PFSK-1 (cell line): ENCODE measurements at regions not wholly inside any gene's neighbourhood (a gene's known extent, or its start where the extent isn't known, plus 50 kb on each side); places are given as distances from the start of the nearest gene placed in this dataset.

ENCODE experiments used
- FOXP2 ChIP-seq: optimal IDR thresholded peaks from 2 replicates; pipeline ENCODE3; 2011; ENCODE audit warnings: borderline replicate concordance, control low read depth, inconsistent platforms; ENCODE audit not compliant: insufficient read depth; ENCODE audit errors: extremely low read length, extremely low read depth
- POLR2AphosphoS5 ChIP-seq: IDR thresholded peaks from 2 replicates; pipeline ENCODE4 v1.6.1; 2012; ENCODE audit warnings: low read depth, mild to moderate bottlenecking, control low read depth, low read length, moderate library complexity
- REST ChIP-seq, 2 experiments: IDR thresholded peaks; 2 replicates each; pipeline versions ENCODE4 v1.6.1 to v1.8.0; 2011 to 2012; ENCODE audit warnings: low read depth in 2 of 2, low read length in 2 of 2, control low read depth in 1 of 2, inconsistent platforms in 1 of 2, mild to moderate bottlenecking in 1 of 2, moderate library complexity in 1 of 2; ENCODE audit not compliant: insufficient read depth in 1 of 2
- SIN3A ChIP-seq: IDR thresholded peaks from 2 replicates; pipeline ENCODE4 v1.6.1; 2012; ENCODE audit warnings: mild to moderate bottlenecking, low read length, moderate library complexity, borderline replicate concordance; ENCODE audit not compliant: insufficient read depth
- TAF1 ChIP-seq: IDR thresholded peaks from 2 replicates; pipeline ENCODE4 v1.6.1; 2012; ENCODE audit warnings: low read length, control low read depth, borderline replicate concordance; ENCODE audit not compliant: insufficient read depth

DNA sequence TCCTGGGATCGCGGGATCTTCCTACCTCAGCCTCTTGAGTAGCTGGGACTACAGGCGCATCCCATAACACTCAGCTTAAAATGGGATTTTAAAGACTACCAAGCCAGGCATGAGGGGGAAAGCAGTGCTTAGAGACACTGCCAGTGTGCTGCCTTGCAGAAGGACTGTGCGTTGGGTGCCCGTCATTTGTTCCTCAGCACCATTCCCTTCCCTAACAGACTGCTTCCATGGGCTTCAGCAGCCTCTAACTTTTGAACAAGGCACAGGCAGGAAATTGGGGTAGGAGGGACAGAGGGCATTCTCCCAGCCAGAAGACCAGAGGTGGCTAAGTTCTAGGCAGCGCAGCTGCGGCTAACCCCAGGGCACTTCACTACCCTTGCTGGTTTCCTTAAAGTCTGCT, 73.9 kb upstream of the USP24 start:
- TF ChIP-seq SIN3A (no peak), FOXP2 (no peak), POLR2AphosphoS5 (no peak), REST (IDR thresholded peaks at IDR 0.05; ENCODE audit: insufficient read depth in 1 of 2, low read depth in 2 of 2, low read length in 2 of 2) (no peak), TAF1 (no peak)

- TF ChIP-seq REST (IDR thresholded peaks at IDR 0.05; ENCODE audit: insufficient read depth in 1 of 2, low read depth in 2 of 2, low read length in 2 of 2) = no peak
- no peak for TF ChIP-seq SIN3A
- no peak for TF ChIP-seq TAF1
- no peak for TF ChIP-seq FOXP2
- TF ChIP-seq POLR2AphosphoS5 = no peak
Measured at GRCh38 chr1:55288245-55288644, 73.1 kb upstream of the USP24 start.

DNA sequence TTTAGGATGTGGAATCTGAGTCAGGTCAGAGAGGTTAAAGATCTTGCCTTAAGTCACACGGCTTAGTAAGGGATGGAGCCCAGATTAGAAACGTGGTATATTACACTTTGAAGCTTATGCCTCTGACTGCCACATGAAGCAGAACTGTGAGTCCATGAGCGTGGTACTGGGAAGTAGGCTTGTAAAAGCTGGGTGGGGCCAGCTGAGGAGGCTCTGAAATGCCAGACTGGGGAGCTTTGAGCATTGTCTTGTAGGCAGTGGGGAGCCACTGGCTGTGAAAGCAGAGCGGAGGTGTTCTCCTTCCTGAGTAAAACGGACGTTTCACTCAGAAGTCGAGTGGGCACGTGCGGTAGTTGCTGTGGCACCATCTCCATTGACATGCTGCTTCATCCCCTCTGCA, 72.6 kb upstream of the USP24 start:
- TF ChIP-seq POLR2AphosphoS5 = no peak
- TF ChIP-seq FOXP2 = no peak
- no peak for TF ChIP-seq TAF1
- no peak for TF ChIP-seq REST (IDR thresholded peaks at IDR 0.05; ENCODE audit: insufficient read depth in 1 of 2, low read depth in 2 of 2, low read length in 2 of 2)
- no peak for TF ChIP-seq SIN3A

DNA sequence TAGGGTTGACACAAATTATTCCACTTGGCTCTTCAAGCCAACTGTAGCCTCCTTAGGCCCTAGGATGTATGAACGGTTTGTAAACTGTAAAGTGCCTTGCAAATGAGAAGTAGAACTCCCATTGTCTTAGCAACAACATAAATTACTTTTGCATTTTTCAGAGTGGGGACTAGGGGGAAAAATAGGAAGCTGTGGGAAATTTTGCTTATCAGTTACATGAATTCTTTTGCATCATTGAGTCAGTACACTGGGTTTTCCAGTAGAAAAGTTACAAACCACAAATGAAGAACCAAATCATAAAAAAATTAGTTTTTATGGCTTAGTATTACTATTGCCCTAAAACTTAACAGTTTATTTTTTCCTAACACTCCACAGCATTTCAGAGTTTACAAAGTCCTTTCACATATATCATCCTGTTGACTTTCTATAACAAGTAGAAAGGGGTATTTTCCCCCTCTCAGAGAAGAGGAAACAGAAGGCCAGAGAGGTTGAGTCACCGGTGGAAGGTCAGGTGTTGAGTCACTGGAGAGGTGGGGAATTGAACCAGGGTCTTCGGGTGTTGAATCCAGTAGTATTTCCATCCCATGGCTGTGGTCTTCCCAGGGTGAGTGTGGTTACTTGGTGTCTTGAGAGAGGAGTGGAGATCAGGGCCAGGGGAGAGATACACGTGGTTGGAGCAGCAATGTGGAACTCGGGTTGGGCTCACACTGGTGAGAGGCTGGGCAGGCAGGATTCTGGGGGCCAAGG, 71.9 kb upstream of the USP24 start:
- TF ChIP-seq SIN3A = no peak
- no peak for TF ChIP-seq POLR2AphosphoS5
- no peak for TF ChIP-seq TAF1
- no peak for TF ChIP-seq FOXP2
- no peak for TF ChIP-seq REST (IDR thresholded peaks at IDR 0.05; ENCODE audit: insufficient read depth in 1 of 2, low read depth in 2 of 2, low read length in 2 of 2)

DNA sequence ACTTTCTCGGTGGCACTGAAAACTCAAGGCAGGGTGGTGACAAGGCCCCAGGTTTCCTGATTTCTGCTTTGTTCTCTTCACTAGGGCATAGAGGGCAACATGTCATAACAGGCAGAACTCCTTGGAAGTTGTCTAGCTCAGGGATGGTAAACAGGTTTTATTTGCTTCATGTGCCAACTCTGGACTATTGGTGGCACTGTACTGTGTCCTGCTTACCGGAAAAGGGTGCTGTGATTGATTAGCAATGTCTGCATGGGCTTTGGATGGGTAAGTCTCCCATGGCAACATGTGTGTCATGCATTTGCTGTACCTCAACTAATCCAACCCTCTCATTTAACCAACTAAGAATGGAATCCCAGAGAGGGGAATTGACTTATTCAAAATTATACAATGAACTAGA, 70.7 kb upstream of the USP24 start:
- TF ChIP-seq REST (IDR thresholded peaks at IDR 0.05; ENCODE audit: insufficient read depth in 1 of 2, low read depth in 2 of 2, low read length in 2 of 2) = no peak
- TF ChIP-seq POLR2AphosphoS5 = no peak
- TF ChIP-seq SIN3A = no peak
- TF ChIP-seq TAF1 = no peak
- no peak for TF ChIP-seq FOXP2
